Lung (tissue), 11 donors: ENCODE measurements at regions not wholly inside any gene's neighbourhood (a gene's known extent, or its start where the extent isn't known, plus 50 kb on each side); places are given as distances from the start of the nearest gene placed in this dataset.

ENCODE experiments used
- ATAC-seq: fragments of 200-7000 bp; cut with Tn5 transposase; one replicate; pipeline ENCODE4 v1.9.1; 2020; ENCODE audit warnings: moderate number of reproducible peaks; ENCODE audit not compliant: insufficient read depth, low FRiP score
- DNase-seq, 3 donors: peaks; one replicate each; pipeline ENCODE4 v3.0.0-alpha.2; 2013 to 2017
- H3K27ac ChIP-seq, 2 donors: one replicate each; pipeline ENCODE4 v1.5.1; 2013; ENCODE audit warnings: mild to moderate bottlenecking in 2 of 2, moderate library complexity in 2 of 2, control low read depth in 1 of 2, inconsistent platforms in 1 of 2, low read depth in 1 of 2, low read length in 1 of 2
- H3K27me3 ChIP-seq, 3 donors: one replicate each; pipeline ENCODE4 v1.5.1; 2013; ENCODE audit warnings: low read length in 2 of 3; ENCODE audit not compliant: control insufficient read depth in 3 of 3, insufficient read depth in 3 of 3
- H3K36me3 ChIP-seq, 4 donors: one replicate each; pipeline ENCODE4 v1.5.1; 2013; ENCODE audit warnings: low read length in 4 of 4, mild to moderate bottlenecking in 1 of 4, moderate library complexity in 1 of 4; ENCODE audit not compliant: control insufficient read depth in 4 of 4, insufficient read depth in 4 of 4
- H3K4me1 ChIP-seq, 5 donors: one replicate each; pipeline ENCODE4 v1.5.1; 2013; ENCODE audit warnings: low read length in 5 of 5, mild to moderate bottlenecking in 2 of 5, moderate library complexity in 1 of 5; ENCODE audit not compliant: control insufficient read depth in 5 of 5, insufficient read depth in 5 of 5
- H3K4me3 ChIP-seq: one replicate; pipeline ENCODE4 v1.5.1; 2013; ENCODE audit warnings: mild to moderate bottlenecking, control low read depth, moderate library complexity
- H3K9ac ChIP-seq, 2 donors: one replicate each; pipeline ENCODE4 v1.5.1; 2013; ENCODE audit warnings: low read length in 2 of 2, control low read depth in 1 of 2; ENCODE audit not compliant: insufficient read depth in 1 of 2
- H3K9me3 ChIP-seq, 4 donors: one replicate each; pipeline ENCODE4 v1.5.1; 2013; ENCODE audit warnings: low read length in 3 of 4, mild to moderate bottlenecking in 1 of 4, moderate library complexity in 1 of 4; ENCODE audit not compliant: control insufficient read depth in 4 of 4, insufficient read depth in 3 of 4
- CTCF ChIP-seq: IDR thresholded peaks from 2 replicates; pipeline ENCODE4 v1.5.1; 2012; ENCODE audit warnings: mild to moderate bottlenecking; ENCODE audit errors: control extremely low read depth, extremely low read depth
- WGBS, 2 donors: extraction: QIAGEN DNeasy Blood & Tissue Kit; methylation state at CpG; one replicate each; pipeline ENCODE4 v1.1.7; 2013; 5-methylcytosine and 5-hydroxymethylcytosine counted together
- donor health status: control.
- donor health status: control.
- donor health status: Bipolar disorder and iron deficiency.
- donor health status: healthy.
- donor health status: DM: yes; HTN: yes; CAD: no.

DNA sequence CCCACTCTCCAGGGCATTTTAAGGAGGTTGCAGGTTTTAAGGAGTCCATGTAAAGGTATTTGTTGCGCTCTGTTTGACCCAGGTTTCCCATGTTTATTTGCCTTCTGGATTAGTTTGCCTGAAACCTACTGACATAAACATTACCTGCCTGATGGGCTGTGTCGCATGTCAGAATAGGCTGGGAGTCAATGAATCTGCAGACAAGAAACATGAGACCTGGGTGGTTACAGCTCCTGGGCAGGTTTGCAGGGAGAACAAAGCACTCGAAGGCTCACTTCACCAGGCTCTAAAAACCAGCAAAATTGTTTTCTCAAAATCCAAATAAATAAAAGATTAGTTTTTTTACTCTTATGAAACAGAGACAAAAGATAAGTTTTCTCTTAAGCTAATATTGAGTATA is 114.4 kb upstream of the SERTM1 start:
- ATAC-seq, result no peak
- WGBS, 2 donors, result 63 to 88% methylated on average over 3 of the region's 3 CpGs
- Histone ChIP-seq H3K9me3 (peaks cover 0 to 2% (median 0%) of the 10 kb centered on the region in 4 donors), H3K36me3 (no peaks in the 10 kb centered on the region), H3K27me3 (no peaks in the 10 kb centered on the region), H3K9ac (no peak overlapping the region), H3K4me1 (no peaks in the 10 kb centered on the region), H3K4me3 (no peak overlapping the region), H3K27ac (no peak overlapping the region)
- TF ChIP-seq CTCF, result no peak
- no peak for DNase-seq

GRCh38 chr13:36567485-36567884 is 106.3 kb upstream of the SERTM1 start:
- DNase-seq, result no peak
- H3K9me3 ChIP-seq, result no peaks in the 10 kb centered on the region
- WGBS, 2 donors, result 79 to 87% methylated on average over 5 of the region's 5 CpGs
- no peaks in the 10 kb centered on the region for H3K27me3 ChIP-seq
- ATAC-seq, result no peak
- H3K4me1 ChIP-seq, result no peaks in the 10 kb centered on the region
- no peak overlapping the region for H3K4me3 ChIP-seq
- H3K9ac ChIP-seq, result no peak overlapping the region
- no peaks in the 10 kb centered on the region for H3K36me3 ChIP-seq
- no peak overlapping the region for H3K27ac ChIP-seq
- no peak for TF ChIP-seq CTCF

DNA sequence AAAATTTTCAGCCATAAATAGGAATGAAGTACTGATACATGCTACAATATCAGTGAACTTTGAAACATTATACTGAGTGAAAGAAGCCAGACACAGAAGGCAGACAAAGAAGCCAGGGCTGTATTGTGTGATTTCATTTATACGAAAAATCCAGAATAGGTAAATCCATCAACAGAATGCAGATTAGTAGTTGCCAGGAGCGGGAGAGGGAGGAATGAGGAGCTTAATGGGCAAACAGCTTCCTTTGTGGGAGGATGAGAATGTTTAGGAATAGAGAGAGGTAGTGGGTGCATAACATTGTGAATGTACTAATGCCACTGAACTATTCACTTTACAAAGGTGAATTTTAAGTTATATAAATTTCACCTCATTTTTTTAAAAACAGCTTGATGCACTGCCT is 103.3 kb upstream of the SERTM1 start:
- DNase-seq, result no peak
- no peak for TF ChIP-seq CTCF
- Histone ChIP-seq H3K9me3 (no peaks in the 10 kb centered on the region), H3K27ac (no peak overlapping the region), H3K4me3 (no peak overlapping the region), H3K4me1 (peaks cover 0 to 1% (median 0%) of the 10 kb centered on the region in 5 donors), H3K9ac (no peak overlapping the region), H3K27me3 (no peaks in the 10 kb centered on the region), H3K36me3 (no peaks in the 10 kb centered on the region)
- 82 to 96% methylated on average over 2 of the region's 2 CpGs for WGBS, 2 donors
- ATAC-seq, result no peak

GRCh38 chr13:36571444-36571843 is 102.4 kb upstream of the SERTM1 start:
- 58 to 78% methylated on average over 2 of the region's 2 CpGs for WGBS, 2 donors
- Histone ChIP-seq H3K4me3 (no peak overlapping the region), H3K27ac (no peak overlapping the region), H3K4me1 (peaks cover 0 to 1% (median 0%) of the 10 kb centered on the region in 5 donors), H3K9me3 (no peaks in the 10 kb centered on the region), H3K27me3 (no peaks in the 10 kb centered on the region), H3K36me3 (no peaks in the 10 kb centered on the region), H3K9ac (no peak overlapping the region)
- ATAC-seq (no peak), DNase-seq (no peak)
- no peak for TF ChIP-seq CTCF
